Naive thymus-derived CD8-positive, alpha-beta T cell (primary cell): ENCODE measurements at regions not wholly inside any gene's neighbourhood (a gene's known extent, or its start where the extent isn't known, plus 50 kb on each side); places are given as distances from the start of the nearest gene placed in this dataset.

Experiments
- ATAC-seq, 2 donors: fragments of 150-1000 bp; cut with Tn5 transposase in 1 of 2; sonication (Bioruptor Pico), chemical (Tn5 transposase) in 1 of 2; 1 replicate in 1 of 2; 2 replicates in 1 of 2; pipeline ENCODE4 v1.10.0; 2021; ENCODE audit warnings: mild to moderate bottlenecking in 2 of 2, moderate library complexity in 2 of 2
- POLR2A ChIA-PET: fragments of 350-600 bp; sonication (Branson Sonifier 250); formaldehyde crosslinking; loops from one replicate; lab custom pipeline; 2021; ENCODE audit warnings: antibody characterized with exemption; lab: Charles Lee
- DNase-seq, 10 donors: peaks; one replicate each; pipeline versions ENCODE4 v3.0.0 to v3.0.0-alpha.2; 2020 to 2022
- H3K27ac Mint-ChIP-seq, 10 donors: one replicate each; pipeline ENCODE4 v1.8.0; 2020 to 2022; ENCODE audit warnings: mild to moderate bottlenecking in 10 of 10, mixed read lengths in 10 of 10, moderate library complexity in 4 of 10, inconsistent platforms in 1 of 10
- H3K27me3 Mint-ChIP-seq, 5 donors: one replicate each; pipeline ENCODE4 v1.8.0; 2021 to 2022; ENCODE audit warnings: mixed read lengths in 5 of 5
- H3K36me3 Mint-ChIP-seq, 3 donors: one replicate each; pipeline ENCODE4 v1.8.0; 2020 to 2022; ENCODE audit warnings: mixed read lengths in 3 of 3, mild to moderate bottlenecking in 2 of 3, inconsistent platforms in 1 of 3
- H3K4me1 Mint-ChIP-seq, 4 donors: one replicate each; pipeline ENCODE4 v1.8.0; 2021 to 2022; ENCODE audit warnings: mixed read lengths in 4 of 4
- H3K4me3 Mint-ChIP-seq, 10 donors: one replicate each; pipeline ENCODE4 v1.8.0; 2020 to 2022; ENCODE audit warnings: mild to moderate bottlenecking in 10 of 10, mixed read lengths in 10 of 10, moderate library complexity in 6 of 10, inconsistent platforms in 1 of 10
- H3K9me3 Mint-ChIP-seq, 9 donors: one replicate each; pipeline ENCODE4 v1.8.0; 2020 to 2022; ENCODE audit warnings: mixed read lengths in 9 of 9, mild to moderate bottlenecking in 3 of 9, inconsistent platforms in 1 of 9, moderate library complexity in 1 of 9

DNA sequence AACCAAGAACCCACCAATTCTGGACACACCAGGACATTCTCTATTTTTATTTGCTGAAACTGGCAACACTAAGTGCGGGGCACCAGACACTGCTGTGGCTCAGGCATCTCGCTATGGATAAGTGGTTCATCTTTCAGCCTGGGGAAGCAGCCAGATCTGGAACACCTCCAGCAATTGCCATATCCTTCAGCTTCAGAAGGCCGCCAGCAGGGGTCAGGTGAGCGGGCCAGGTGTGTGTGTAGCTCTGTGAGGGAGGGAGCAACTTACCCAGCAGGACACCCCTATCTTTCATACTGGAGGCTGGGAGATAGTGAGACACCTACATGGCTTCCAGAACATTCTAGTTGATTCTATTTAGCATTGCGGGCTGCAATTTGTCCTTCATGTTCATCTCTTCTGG lies 57.0 kb upstream of the GBA3 start:
- Mint-ChIP-seq H3K4me3 (no peak overlapping the region), H3K4me1 (no peaks in the 10 kb centered on the region), H3K27ac (no peak overlapping the region), H3K27me3 (no peaks in the 10 kb centered on the region), H3K9me3 (peaks cover 0 to 12% (median 6%) of the 10 kb centered on the region in 9 donors), H3K36me3 (peaks cover 0 to 7% (median 6%) of the 10 kb centered on the region in 3 donors)
- DNase-seq (no peak), ATAC-seq (no peak)
- POLR2A ChIA-PET: no interaction called here

DNA sequence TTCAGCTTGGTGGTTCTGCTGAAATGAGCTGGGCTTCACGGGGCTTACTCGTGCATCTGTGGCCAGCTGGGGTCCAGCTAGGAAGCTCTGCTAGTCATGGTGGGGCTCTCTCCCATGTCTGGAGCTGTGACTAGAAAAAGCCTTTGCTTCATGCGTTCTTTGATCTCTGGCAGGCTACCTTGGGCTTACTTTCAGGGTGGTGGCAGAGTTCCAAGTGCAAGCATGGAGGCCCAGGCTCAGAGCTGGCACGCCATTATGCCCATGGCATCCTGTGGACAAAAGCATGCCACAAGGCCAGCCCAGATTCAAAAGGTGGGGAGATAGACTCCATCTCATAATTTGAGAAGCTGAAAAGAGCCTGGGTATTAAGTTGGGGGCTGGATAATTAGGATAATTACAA lies 55.4 kb upstream of the GBA3 start:
- Mint-ChIP-seq H3K27me3 (no peaks in the 10 kb centered on the region), H3K27ac (no peak overlapping the region), H3K4me1 (no peaks in the 10 kb centered on the region), H3K4me3 (no peak overlapping the region), H3K36me3 (peaks cover 0 to 16% (median 13%) of the 10 kb centered on the region in 3 donors), H3K9me3 (peaks cover 0 to 22% (median 15%) of the 10 kb centered on the region in 9 donors)
- ATAC-seq (no peak), DNase-seq (no peak)
- POLR2A ChIA-PET: no interaction called here
